Activated naive CD4-positive, alpha-beta T cell treated with anti-CD3 and anti-CD28 coated beads, Interleukin-2, amount 10 ng/mL, durations not matched to agents 7 days and 5 days (primary cell): ENCODE measurements at regions not wholly inside any gene's neighbourhood (a gene's known extent, or its start where the extent isn't known, plus 50 kb on each side); places are given as distances from the start of the nearest gene placed in this dataset.
"Not testable (repeated sequence)": the region's sequence is repeated elsewhere in the genome, so short reads cannot be mapped to it uniquely, and the experiment has no call there.

Experiments
- CTCF ChIA-PET: fragments of 350-600 bp; sonication (Branson Sonifier 250); formaldehyde crosslinking; loops from one replicate; lab custom pipeline; 2021; ENCODE audit warnings: antibody characterized with exemption; lab: Charles Lee
- DNase-seq: peaks from one replicate; pipeline ENCODE4 v3.0.0-alpha.2; 2020
- H3K27ac Mint-ChIP-seq: one replicate; pipeline ENCODE4 v1.8.0; 2021; ENCODE audit warnings: mild to moderate bottlenecking, moderate library complexity, mixed read lengths
- H3K27me3 Mint-ChIP-seq: one replicate; pipeline ENCODE4 v1.8.0; 2021; ENCODE audit warnings: mild to moderate bottlenecking, mixed read lengths
- H3K36me3 Mint-ChIP-seq: one replicate; pipeline ENCODE4 v1.8.0; 2021; ENCODE audit warnings: mixed read lengths
- H3K4me1 Mint-ChIP-seq: one replicate; pipeline ENCODE4 v1.8.0; 2021; ENCODE audit warnings: mixed read lengths
- H3K4me3 Mint-ChIP-seq: one replicate; pipeline ENCODE4 v1.8.0; 2021; ENCODE audit warnings: mild to moderate bottlenecking, moderate library complexity, mixed read lengths
- H3K9me3 Mint-ChIP-seq: one replicate; pipeline ENCODE4 v1.8.0; 2021; ENCODE audit warnings: mixed read lengths

DNA sequence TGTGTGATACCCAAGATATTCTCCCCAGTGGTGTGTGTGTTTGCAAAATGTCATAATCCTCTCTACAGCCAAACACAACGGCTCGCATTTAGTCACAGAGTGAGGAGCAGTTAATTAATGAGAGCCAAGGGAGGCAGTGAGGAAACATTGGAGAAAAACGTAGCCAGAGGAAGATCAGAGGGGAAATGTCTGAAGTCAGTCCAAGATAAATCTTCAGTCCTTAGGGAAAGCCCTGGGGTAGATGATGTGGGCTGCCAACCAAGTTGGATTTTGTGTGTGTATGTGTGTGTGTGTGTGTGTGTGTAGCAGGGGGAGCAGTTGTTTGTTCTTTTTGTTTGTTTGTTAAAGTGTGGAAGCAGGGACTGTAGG is 201.0 kb upstream of the PTBP2 start:
- Mint-ChIP-seq H3K9me3 (peaks cover 3% of the 10 kb centered on the region), H3K27me3 (peaks cover 4% of the 10 kb centered on the region), H3K4me1 (no peaks in the 10 kb centered on the region), H3K27ac (no peak overlapping the region), H3K36me3 (no peaks in the 10 kb centered on the region), H3K4me3 (no peak overlapping the region)
- DNase-seq, result no peak
- CTCF ChIA-PET, result no interaction called here

DNA sequence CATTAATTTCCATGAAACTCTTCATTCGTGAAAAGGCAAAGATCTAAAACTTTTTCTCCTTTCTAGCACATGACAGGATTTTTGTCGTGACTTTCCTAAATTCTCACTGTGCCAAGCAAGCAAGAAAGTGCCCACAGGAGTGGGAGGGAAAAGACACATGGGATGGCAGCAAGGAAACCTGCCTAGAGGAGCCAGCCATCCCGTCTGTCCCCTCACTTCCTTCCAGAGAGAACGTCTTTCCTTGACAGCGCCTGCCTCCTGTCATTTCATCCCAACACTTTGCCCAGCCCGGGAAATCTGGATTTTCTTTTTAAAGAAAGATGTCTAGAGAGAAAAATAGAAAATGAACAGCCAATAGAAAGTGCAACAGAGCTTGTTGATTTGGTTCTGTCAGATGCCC is 200.6 kb upstream of the PTBP2 start:
- DNase-seq, result no peak
- H3K4me3 Mint-ChIP-seq, result no peak overlapping the region
- H3K36me3 Mint-ChIP-seq, result no peaks in the 10 kb centered on the region
- CTCF ChIA-PET, result no interaction called here
- no peaks in the 10 kb centered on the region for H3K4me1 Mint-ChIP-seq
- peaks cover 4% of the 10 kb centered on the region for H3K27me3 Mint-ChIP-seq
- peaks cover 3% of the 10 kb centered on the region for H3K9me3 Mint-ChIP-seq
- H3K27ac Mint-ChIP-seq, result no peak overlapping the region

DNA sequence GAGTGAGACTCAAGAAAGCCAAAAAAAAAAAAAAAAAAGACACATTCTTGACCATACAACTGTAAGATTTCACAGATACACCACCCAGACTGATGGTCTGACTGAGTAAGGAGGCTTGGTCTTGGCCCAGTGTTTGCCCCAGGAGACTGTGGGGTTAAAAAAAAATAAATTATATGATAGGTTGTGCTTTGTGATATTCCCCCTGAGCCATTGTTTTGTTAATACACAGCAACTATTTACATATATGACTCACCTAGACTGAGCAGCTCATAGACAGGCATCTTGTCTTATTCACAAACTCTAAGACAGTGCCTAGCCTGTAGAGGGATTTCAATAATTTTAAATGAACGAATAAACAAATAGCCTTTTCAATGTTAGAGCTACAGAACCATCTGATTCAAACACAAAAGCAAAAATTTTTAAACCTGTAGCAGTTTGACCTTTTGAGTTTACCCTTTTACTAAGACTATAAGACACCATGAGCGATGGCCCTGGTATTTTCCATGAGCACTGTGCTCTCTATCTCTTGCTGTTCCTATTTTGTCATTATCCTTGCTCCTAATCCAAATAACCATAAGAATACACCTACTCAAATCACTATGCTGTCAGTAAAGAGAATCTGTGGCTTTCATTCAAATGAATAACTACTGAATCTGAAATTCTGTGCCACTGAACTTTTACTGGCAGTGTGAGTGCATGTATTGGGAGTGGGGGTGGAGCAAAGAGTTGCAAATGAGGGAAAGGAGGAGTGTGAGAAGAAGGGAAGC is 199.4 kb upstream of the PTBP2 start:
- CTCF ChIA-PET, result no interaction called here
- no peaks in the 10 kb centered on the region for H3K36me3 Mint-ChIP-seq

DNA sequence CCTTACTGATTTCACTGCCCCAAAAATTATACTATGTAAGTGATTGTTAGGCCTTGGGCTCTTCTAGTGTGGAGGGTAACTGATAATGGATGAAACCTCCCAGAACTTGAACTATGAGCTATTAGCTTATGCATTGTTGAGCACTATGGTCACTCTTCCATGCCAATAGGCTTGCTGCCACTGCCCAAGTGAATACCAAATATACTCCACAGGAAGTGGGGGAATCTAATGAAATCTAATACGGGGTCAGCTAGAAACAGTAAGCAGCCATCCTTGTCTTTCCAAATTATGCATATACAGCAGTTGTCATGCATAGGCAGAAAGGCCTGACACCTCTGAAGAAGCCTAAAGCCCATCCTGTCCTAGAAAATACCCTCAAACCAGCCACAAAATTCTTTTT is 198.7 kb upstream of the PTBP2 start:
- Mint-ChIP-seq H3K4me3 (no peak overlapping the region), H3K27ac (no peak overlapping the region), H3K27me3 (peaks cover 4% of the 10 kb centered on the region), H3K9me3 (peaks cover 5% of the 10 kb centered on the region), H3K4me1 (no peaks in the 10 kb centered on the region), H3K36me3 (no peaks in the 10 kb centered on the region)
- CTCF ChIA-PET, result no interaction called here
- no peak for DNase-seq

More for the DNA sequence above, 199.4 kb upstream of the PTBP2 start:
- no peak for DNase-seq
- Mint-ChIP-seq H3K27me3 (peaks cover 4% of the 10 kb centered on the region), H3K4me1 (no peaks in the 10 kb centered on the region), H3K4me3 (no peak overlapping the region), H3K27ac (no peak overlapping the region), H3K9me3 (peaks cover 3% of the 10 kb centered on the region)

DNA sequence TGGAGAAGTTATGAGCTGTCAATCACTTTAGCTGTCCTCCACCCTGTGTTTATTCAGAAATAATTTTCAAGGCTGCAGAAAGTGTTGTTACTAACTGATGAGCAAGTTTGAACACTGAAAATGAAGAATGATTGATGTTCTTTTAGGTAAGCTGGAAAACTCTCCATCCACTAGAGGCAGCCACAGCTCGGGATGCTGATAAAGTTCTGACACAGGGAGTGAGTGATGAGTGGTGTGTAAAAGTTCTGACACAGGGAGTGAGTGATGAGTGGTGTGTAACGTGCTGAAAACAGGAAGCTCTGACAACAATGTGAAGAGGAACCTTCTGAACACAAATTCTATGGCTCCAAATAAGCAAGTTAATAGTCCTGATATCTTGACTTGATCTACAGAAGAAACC is 197.5 kb upstream of the PTBP2 start:
- H3K4me3 Mint-ChIP-seq, result no peak overlapping the region
- no peak for DNase-seq
- peaks cover 4% of the 10 kb centered on the region for H3K27me3 Mint-ChIP-seq
- H3K4me1 Mint-ChIP-seq, result no peaks in the 10 kb centered on the region
- H3K27ac Mint-ChIP-seq, result no peak overlapping the region
- CTCF ChIA-PET, result no interaction called here
- peaks cover 17% of the 10 kb centered on the region for H3K9me3 Mint-ChIP-seq
- H3K36me3 Mint-ChIP-seq, result no peaks in the 10 kb centered on the region

DNA sequence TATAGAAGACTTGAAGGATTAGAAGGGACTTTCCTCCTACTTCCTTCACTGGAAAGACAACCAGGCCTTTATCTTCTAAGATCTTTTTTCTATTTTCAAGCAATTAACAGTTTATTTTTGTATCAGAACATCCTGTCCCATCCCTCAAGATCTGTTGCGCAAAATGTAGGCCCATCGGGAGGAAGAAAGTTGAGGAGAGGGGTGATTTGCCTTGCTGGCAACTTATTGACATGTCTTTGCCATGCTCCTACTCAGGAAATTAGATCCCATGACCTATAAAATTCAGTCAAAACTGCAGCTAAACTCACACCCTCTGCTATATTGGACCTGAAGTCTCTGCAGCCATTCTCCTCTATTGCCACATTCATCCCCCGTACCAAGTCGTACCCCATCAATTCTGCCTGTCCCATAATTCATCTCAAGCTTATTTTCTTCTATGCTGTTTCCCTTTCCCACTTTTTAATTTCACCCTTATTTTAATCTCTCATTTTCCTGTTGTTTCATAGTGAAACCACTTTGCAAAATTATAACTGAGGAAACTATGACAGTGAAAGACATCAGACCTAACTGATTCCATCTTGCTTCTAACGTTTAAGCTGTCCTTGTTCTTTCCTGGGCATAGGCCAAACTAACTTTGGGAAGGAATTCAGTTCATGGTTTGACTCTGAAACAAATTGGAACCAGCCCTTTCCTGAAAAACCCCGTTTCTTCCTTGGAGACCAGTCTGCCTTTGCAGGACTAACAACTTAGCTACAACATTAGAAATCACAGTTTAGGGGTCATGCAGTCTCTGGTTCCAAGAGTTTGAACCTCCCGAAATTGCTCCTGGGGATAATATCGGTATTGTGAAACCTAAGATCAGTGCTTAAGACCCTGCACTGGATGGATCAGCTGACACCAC is 195.7 kb upstream of the PTBP2 start:
- no peaks in the 10 kb centered on the region for H3K4me1 Mint-ChIP-seq
- CTCF ChIA-PET, result no interaction called here
- peaks cover 19% of the 10 kb centered on the region for H3K9me3 Mint-ChIP-seq
- DNase-seq, result no peak
- H3K4me3 Mint-ChIP-seq, result no peak overlapping the region
- no peak overlapping the region for H3K27ac Mint-ChIP-seq
- H3K27me3 Mint-ChIP-seq, result no peaks in the 10 kb centered on the region
- H3K36me3 Mint-ChIP-seq, result no peaks in the 10 kb centered on the region

DNA sequence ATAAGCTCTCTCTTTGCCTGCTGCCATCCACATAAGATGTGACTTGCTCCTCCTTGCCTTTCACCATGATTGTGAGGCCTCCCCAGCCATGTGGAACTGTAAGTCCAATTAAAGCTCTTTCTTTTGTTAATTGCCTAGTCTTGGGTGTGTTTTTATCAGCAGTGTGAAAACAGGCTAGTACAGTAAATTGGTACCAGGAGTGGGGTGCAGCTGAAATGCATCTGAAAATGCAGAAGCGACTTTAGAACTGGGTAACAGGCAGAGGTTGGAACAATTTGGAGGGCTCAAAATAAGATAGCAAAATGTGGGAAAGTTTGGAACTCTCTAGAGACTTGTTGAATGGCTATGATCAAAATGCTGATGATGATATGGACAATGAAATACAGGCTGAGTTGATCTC is 192.9 kb upstream of the PTBP2 start:
- H3K27ac Mint-ChIP-seq, H3K4me1 Mint-ChIP-seq, DNase-seq, H3K27me3 Mint-ChIP-seq, H3K4me3 Mint-ChIP-seq, CTCF ChIA-PET, H3K36me3 Mint-ChIP-seq: not testable (repeated sequence)
- peaks cover 22% of the 10 kb centered on the region for H3K9me3 Mint-ChIP-seq

DNA sequence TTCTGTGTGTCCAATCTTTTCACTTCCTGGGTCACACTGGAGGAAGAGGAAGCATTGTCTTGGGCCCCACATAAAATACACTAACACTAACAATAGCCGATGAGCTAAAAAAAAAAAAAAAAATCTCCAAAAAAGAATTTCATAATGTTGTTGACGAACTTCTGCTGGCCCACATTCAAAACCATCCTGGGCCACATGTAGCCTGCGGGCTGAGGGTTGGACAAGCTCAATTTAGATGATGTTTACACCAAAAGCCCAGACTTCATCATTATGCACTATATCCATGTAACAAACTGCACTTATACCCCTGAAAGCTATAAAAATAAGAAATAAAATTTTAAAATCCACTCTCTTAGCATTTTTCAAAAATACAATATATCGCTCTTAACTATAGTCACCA is 187.8 kb upstream of the PTBP2 start:
- DNase-seq, result no peak
- Mint-ChIP-seq H3K27ac (no peak overlapping the region), H3K4me1 (no peaks in the 10 kb centered on the region), H3K9me3 (peaks cover 10% of the 10 kb centered on the region), H3K27me3 (no peaks in the 10 kb centered on the region), H3K36me3 (no peaks in the 10 kb centered on the region), H3K4me3 (no peak overlapping the region)
- CTCF ChIA-PET, result no interaction called here

DNA sequence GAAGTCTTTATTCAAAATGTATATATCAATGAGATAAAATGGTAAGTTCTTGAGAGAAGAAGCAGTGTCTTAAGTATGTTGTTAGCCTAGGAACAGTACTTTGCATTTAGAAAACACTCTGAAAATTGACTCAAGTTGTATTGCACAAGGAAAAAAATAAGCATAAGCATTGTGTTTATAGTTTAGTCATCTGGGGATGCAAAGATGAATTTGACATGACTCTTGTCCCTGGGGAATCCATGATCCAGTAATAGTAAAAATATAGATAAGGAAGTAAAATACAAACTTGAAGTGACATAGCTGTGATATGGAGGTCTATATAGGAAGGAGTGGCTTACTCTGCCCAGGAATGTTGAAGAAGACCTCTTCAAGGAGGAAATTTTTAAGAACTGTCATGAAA is 185.0 kb upstream of the PTBP2 start:
- no peaks in the 10 kb centered on the region for H3K27me3 Mint-ChIP-seq
- DNase-seq, result no peak
- no peaks in the 10 kb centered on the region for H3K9me3 Mint-ChIP-seq
- CTCF ChIA-PET, result no interaction called here
- no peak overlapping the region for H3K4me3 Mint-ChIP-seq
- H3K4me1 Mint-ChIP-seq, result no peaks in the 10 kb centered on the region
- no peaks in the 10 kb centered on the region for H3K36me3 Mint-ChIP-seq
- no peak overlapping the region for H3K27ac Mint-ChIP-seq

DNA sequence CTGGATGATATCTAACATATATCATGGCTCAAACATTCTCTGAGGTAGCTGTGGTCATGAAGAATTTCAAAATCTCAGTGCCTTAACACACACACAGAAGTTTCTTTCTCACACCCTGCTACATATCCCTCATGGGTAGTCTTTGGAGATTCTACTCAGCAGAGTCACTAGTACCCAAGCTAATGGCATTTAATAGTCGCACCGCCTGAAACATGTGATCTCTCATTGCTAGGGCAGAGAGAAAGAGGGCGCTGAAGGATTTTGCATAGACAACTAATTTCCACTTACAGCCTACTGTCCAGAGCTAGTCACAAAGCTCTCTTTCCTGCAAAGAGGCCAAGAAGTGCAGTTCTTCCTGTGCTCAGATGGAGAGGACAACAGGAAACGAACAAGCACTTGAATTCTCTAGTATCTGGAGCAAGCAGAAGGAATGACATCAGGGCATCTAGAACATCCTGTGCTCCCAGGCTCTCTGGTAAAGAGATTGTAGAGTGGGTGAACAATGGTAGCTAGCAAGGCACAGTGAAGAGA is 183.4 kb upstream of the PTBP2 start:
- CTCF ChIA-PET, result no interaction called here
- no peaks in the 10 kb centered on the region for H3K27me3 Mint-ChIP-seq
- no peak overlapping the region for H3K4me3 Mint-ChIP-seq
- DNase-seq, result no peak
- H3K9me3 Mint-ChIP-seq, result no peaks in the 10 kb centered on the region
- H3K27ac Mint-ChIP-seq, result no peak overlapping the region
- H3K4me1 Mint-ChIP-seq, result no peaks in the 10 kb centered on the region
- no peaks in the 10 kb centered on the region for H3K36me3 Mint-ChIP-seq

DNA sequence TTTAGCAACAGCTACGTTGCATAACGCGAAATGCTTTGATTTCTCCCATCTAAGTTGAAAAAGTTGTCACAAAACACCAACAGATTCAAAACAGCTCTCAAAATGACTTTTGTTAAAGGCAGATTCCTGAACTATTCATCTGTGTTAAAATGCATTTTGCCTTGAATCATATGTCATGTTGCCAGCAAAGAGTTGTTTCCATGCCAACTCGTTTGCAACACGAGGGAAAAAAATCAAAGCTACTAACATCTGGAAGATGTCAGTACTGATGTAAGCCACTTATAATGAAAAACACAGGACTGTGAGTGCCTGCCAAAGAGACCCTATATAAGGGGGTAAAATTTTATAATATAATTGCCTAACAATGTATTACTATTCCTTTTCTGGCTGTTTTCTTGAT is 182.7 kb upstream of the PTBP2 start:
- Mint-ChIP-seq H3K36me3 (no peaks in the 10 kb centered on the region), H3K27ac (no peak overlapping the region), H3K27me3 (no peaks in the 10 kb centered on the region), H3K9me3 (no peaks in the 10 kb centered on the region), H3K4me3 (no peak overlapping the region), H3K4me1 (no peaks in the 10 kb centered on the region)
- DNase-seq, result no peak
- CTCF ChIA-PET, result no interaction called here

DNA sequence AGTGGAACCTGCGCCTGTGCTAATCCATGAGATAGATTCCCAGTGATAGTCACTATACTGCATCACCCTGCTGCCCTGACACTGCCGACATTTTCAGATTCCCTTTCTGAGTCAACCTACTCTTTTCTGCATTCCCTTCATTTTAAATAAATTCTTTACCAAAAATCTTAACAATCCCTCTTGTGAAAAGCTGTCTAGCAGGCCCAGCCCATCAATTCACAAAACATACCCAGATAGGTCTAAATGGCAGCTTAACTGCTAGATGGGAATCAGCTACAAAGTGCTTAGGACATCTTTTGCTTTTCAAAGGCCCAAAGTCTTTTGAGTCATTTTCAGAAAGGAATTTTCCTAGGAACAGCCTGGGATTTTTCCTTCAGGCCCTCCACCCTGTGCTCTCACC is 180.1 kb upstream of the PTBP2 start:
- CTCF ChIA-PET, result no interaction called here
- no peaks in the 10 kb centered on the region for H3K27me3 Mint-ChIP-seq
- H3K9me3 Mint-ChIP-seq, result no peaks in the 10 kb centered on the region
- H3K36me3 Mint-ChIP-seq, result no peaks in the 10 kb centered on the region
- no peak overlapping the region for H3K27ac Mint-ChIP-seq
- H3K4me3 Mint-ChIP-seq, result no peak overlapping the region
- no peak for DNase-seq
- H3K4me1 Mint-ChIP-seq, result no peaks in the 10 kb centered on the region

DNA sequence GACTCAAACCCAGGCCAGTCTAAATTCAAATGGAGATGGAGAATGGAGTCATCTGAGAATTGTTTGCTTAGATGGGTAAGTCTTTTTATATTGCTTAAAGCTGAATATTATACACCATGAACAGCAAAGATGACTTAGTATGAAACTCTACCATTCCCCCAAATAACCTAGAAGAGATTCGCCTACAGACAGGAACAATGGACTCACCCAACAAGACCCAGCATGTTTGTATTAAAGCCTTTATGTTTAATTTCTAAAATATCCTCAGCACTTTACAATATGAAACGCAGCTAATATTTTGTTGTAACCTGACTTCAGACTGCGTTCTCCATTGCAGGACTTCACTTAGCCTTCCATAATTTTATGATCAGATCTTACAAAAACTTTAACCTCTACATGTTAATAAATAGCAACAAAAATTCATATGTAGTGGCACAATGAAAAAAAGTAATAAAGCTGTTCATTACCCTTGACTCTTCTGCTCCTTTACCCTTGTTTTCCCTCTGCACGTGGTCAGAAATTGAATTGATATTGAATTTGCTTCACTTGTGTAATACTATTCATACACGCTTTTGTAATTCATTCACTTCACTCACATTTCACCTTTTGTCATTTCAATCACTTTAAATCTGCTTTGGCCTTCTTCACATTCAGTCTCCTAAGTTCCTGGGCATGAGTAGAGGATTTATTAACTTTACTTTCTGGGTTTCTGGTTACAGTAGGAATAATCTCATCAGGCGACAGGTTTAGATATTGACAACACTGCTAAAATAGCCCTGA is 177.3 kb upstream of the PTBP2 start:
- H3K4me1 Mint-ChIP-seq, result no peaks in the 10 kb centered on the region
- no peak overlapping the region for H3K27ac Mint-ChIP-seq
- H3K4me3 Mint-ChIP-seq, result no peak overlapping the region
- no peak for DNase-seq
- H3K36me3 Mint-ChIP-seq, result no peaks in the 10 kb centered on the region
- CTCF ChIA-PET, result no interaction called here
- H3K27me3 Mint-ChIP-seq, result no peaks in the 10 kb centered on the region
- H3K9me3 Mint-ChIP-seq, result no peaks in the 10 kb centered on the region

DNA sequence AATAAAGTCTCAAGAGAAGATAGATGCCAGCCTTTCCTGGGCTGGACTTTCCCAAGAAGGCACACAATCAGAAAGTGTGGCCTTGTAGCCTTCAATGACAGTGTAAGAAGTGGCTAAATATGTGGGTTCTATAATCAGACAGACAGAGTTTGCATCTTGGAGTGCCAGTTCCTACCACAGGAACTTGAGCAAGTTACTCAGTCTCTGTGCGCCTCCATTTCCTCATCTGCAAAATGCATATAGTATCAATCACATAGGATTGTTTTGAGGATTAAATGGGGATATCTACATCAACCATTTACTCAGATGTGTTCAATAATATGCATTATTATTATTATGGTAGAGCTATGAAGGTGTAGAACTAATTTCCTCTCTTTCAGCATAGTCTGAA is 176.8 kb upstream of the PTBP2 start:
- H3K36me3 Mint-ChIP-seq, result no peaks in the 10 kb centered on the region
- no peaks in the 10 kb centered on the region for H3K27me3 Mint-ChIP-seq
- DNase-seq, result no peak
- no peaks in the 10 kb centered on the region for H3K9me3 Mint-ChIP-seq
- no peak overlapping the region for H3K4me3 Mint-ChIP-seq
- no peaks in the 10 kb centered on the region for H3K4me1 Mint-ChIP-seq
- CTCF ChIA-PET, result no interaction called here
- no peak overlapping the region for H3K27ac Mint-ChIP-seq
